ENCODE measurements at regions not wholly inside any gene's neighbourhood (a gene's known extent, or its start where the extent isn't known, plus 50 kb on each side); places are given as distances from the start of the nearest gene placed in this dataset.
"Not testable (repeated sequence)": the region's sequence is repeated elsewhere in the genome, so short reads cannot be mapped to it uniquely, and the experiment has no call there.

DNA sequence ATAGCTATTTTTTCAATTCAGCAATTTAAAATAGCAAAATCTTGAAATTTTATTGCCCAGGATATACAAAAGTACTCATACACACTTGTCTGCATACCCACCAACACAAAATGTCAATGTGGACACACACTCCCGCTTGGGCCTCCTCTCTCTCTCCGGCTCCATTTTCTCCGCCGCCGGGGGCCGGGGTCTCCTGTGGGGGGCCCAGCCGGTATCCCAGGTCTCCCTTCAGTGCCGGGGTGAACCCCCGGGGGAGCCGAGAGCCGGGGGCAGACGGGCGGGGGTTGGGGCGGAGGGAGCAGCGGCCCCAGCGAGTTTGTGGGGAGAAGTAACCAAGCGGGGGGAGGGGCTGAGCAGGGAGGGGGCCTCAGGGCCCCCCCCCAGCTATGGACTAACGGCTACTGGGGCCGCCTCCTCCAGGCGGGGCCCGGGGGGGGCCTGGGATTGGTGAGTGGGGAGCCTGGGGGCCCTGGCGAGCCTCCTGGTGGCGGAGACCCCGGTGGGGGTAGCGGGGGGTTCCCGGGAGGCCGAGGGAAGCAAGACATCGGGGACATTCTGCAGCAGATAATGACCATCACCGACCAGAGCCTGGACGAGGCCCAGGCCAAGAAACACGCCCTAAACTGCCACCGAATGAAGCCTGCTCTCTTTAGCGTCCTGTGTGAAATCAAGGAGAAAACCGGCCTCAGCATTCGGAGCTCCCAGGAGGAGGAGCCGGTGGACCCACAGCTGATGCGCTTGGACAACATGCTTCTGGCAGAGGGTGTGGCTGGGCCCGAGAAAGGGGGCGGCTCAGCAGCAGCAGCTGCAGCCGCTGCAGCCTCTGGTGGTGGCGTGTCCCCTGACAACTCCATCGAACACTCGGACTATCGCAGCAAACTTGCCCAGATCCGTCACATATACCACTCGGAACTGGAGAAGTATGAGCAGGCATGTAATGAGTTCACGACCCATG is 56.6 kb downstream of the CHST2 start:
- not testable (repeated sequence) for H3K9me3 Mint-ChIP-seq; H3K4me1 Mint-ChIP-seq; ATAC-seq (replicated peaks); H3K4me3 Mint-ChIP-seq; H3K27me3 Mint-ChIP-seq; H3K27ac Mint-ChIP-seq; H3K36me3 Mint-ChIP-seq (ENCODE audit: low read depth)

DNA sequence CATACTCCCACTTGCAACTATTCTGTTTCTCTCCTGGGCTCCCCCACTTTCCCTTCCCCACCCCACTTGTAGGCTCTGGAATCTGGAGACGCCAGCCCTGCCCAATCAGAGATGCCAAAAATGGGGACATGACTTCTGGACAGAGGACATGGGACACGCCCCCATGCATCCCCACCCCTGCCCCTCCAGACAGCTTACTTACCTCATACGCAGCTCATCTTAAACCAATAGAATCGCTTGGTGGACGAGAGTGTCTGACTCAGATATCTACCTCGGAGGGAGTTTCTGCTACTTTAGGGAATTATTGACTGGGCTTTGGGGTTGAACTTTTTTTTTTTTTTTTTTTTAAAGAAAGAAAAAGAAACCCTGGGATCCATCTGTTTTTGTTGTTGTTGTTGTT is 58.4 kb downstream of the CHST2 start:
- not testable (repeated sequence) for H3K27ac Mint-ChIP-seq; H3K4me3 Mint-ChIP-seq; H3K36me3 Mint-ChIP-seq (ENCODE audit: low read depth); H3K27me3 Mint-ChIP-seq; H3K4me1 Mint-ChIP-seq; H3K9me3 Mint-ChIP-seq
- ATAC-seq (replicated peaks) = peak; percentile 70

- H3K27me3 Mint-ChIP-seq; H3K4me1 Mint-ChIP-seq; H3K36me3 Mint-ChIP-seq (ENCODE audit: low read depth); H3K9me3 Mint-ChIP-seq; ATAC-seq (replicated peaks); H3K27ac Mint-ChIP-seq; H3K4me3 Mint-ChIP-seq: not testable (repeated sequence)
These were observed 59.4 kb downstream of the CHST2 start for GRCh38 chr3:143178775-143179548.

- Mint-ChIP-seq H3K27ac (no peak overlapping the region), H3K27me3 (no peaks in the 10 kb centered on the region), H3K9me3 (no peaks in the 10 kb centered on the region), H3K4me3 (no peak overlapping the region), H3K36me3 (ENCODE audit: low read depth) (no peaks in the 10 kb centered on the region), H3K4me1 (no peaks in the 10 kb centered on the region)
- no peak for ATAC-seq (replicated peaks)
These were observed 60.0 kb downstream of the CHST2 start for GRCh38 chr3:143179603-143180002.

GRCh38 chr3:143180860-143181259 is 61.3 kb downstream of the CHST2 start:
- not testable (repeated sequence) for H3K9me3 Mint-ChIP-seq; H3K27me3 Mint-ChIP-seq; H3K36me3 Mint-ChIP-seq (ENCODE audit: low read depth); H3K27ac Mint-ChIP-seq; ATAC-seq (replicated peaks); H3K4me1 Mint-ChIP-seq; H3K4me3 Mint-ChIP-seq

- not testable (repeated sequence) for H3K27me3 Mint-ChIP-seq; H3K27ac Mint-ChIP-seq; ATAC-seq (replicated peaks); H3K36me3 Mint-ChIP-seq (ENCODE audit: low read depth); H3K4me3 Mint-ChIP-seq; H3K9me3 Mint-ChIP-seq; H3K4me1 Mint-ChIP-seq
These were observed 62.4 kb downstream of the CHST2 start for GRCh38 chr3:143181977-143182376.

- Mint-ChIP-seq H3K27me3 (no peaks in the 10 kb centered on the region), H3K27ac (no peak overlapping the region), H3K9me3 (no peaks in the 10 kb centered on the region), H3K4me1 (no peaks in the 10 kb centered on the region), H3K4me3 (no peak overlapping the region), H3K36me3 (ENCODE audit: low read depth) (no peaks in the 10 kb centered on the region)
- ATAC-seq (replicated peaks) = no peak
These were observed 63.5 kb downstream of the CHST2 start for GRCh38 chr3:143182866-143183664.

- Mint-ChIP-seq H3K4me1 (no peaks in the 10 kb centered on the region), H3K27ac (no peak overlapping the region), H3K36me3 (ENCODE audit: low read depth) (no peaks in the 10 kb centered on the region), H3K9me3 (no peaks in the 10 kb centered on the region), H3K27me3 (no peaks in the 10 kb centered on the region), H3K4me3 (no peak overlapping the region)
- ATAC-seq (replicated peaks) = no peak
These were observed 64.0 kb downstream of the CHST2 start for GRCh38 chr3:143183665-143183964.

GRCh38 chr3:143184099-143184498 is 64.5 kb downstream of the CHST2 start:
- ATAC-seq (replicated peaks) = no peak
- H3K27me3 Mint-ChIP-seq = no peaks in the 10 kb centered on the region
- H3K4me3 Mint-ChIP-seq = no peak overlapping the region
- H3K9me3 Mint-ChIP-seq = no peaks in the 10 kb centered on the region
- no peak overlapping the region for H3K27ac Mint-ChIP-seq
- no peaks in the 10 kb centered on the region for H3K36me3 Mint-ChIP-seq (ENCODE audit: low read depth)
- H3K4me1 Mint-ChIP-seq = no peaks in the 10 kb centered on the region

DNA sequence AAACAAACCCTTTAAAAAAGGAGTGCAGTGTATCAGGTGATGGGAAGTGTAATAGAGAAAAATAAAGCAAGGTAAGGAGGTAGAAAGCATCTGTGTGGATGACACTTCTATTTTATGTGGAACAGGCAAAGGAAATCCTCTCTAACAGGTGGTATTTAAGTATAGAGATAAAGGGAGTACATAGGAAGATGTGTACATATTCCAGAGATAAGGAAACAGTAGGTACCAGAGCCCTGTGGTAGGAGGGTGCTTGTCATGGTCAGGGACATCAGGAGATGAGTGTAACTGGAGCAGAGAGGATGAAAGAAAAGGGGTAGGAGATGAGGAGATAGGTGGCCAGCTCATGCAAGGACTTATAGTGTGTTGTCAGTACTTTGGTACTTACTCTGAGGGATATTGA is 65.8 kb downstream of the CHST2 start:
- H3K27me3 Mint-ChIP-seq = no peaks in the 10 kb centered on the region
- ATAC-seq (replicated peaks) = no peak
- no peak overlapping the region for H3K27ac Mint-ChIP-seq
- H3K4me1 Mint-ChIP-seq = no peaks in the 10 kb centered on the region
- H3K9me3 Mint-ChIP-seq = no peaks in the 10 kb centered on the region
- no peaks in the 10 kb centered on the region for H3K36me3 Mint-ChIP-seq (ENCODE audit: low read depth)
- no peak overlapping the region for H3K4me3 Mint-ChIP-seq

DNA sequence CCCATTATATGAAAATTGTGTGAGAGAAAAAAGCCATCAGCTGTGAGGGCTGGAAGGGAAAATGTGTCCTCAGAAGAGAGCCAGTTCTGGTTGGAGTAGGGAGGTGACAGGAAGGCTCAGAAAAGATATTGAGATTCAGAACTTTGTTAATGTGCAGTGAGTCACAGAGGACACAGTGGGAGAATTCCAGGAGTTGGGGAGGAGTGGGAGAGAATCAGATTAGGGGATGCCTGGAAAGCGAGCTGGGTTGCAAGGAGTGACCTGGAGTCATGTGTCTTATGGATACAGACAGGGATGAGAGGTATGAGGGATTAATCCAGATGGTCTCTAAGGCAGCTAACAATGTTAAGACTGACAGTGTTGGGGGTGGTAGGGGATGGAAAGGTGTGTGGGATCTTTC is 67.5 kb downstream of the CHST2 start:
- Mint-ChIP-seq H3K4me1 (peaks cover 8% of the 10 kb centered on the region), H3K27me3 (no peaks in the 10 kb centered on the region), H3K36me3 (ENCODE audit: low read depth) (no peaks in the 10 kb centered on the region), H3K9me3 (no peaks in the 10 kb centered on the region), H3K27ac (no peak overlapping the region), H3K4me3 (no peak overlapping the region)
- no peak for ATAC-seq (replicated peaks)

DNA sequence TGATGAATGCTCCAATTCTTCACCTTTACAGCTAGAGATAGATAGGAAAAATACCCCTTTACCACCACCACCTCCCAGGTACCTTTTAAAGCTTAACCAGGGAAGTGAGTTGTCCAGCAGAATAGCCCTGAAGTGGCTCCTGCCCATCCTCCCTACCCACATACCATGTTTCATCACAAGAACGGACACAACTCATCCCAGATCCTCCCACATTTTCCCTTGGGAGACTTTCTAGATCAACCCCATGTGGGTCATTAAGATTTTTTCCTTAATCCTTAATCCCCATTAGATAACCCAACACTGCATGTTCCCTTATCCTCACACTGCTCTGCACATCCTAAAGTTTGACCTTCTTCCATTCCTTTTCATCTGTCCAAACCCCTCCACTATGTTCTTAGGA is 69.3 kb downstream of the CHST2 start:
- peaks cover 6% of the 10 kb centered on the region for H3K9me3 Mint-ChIP-seq
- no peak for ATAC-seq (replicated peaks)

GRCh38 chr3:143190101-143190500 is 70.5 kb downstream of the CHST2 start:
- no peaks in the 10 kb centered on the region for H3K27me3 Mint-ChIP-seq
- peaks cover 6% of the 10 kb centered on the region for H3K9me3 Mint-ChIP-seq
- no peak overlapping the region for H3K4me3 Mint-ChIP-seq
- H3K4me1 Mint-ChIP-seq = peaks cover 11% of the 10 kb centered on the region
- H3K27ac Mint-ChIP-seq = no peak overlapping the region
- H3K36me3 Mint-ChIP-seq (ENCODE audit: low read depth) = no peaks in the 10 kb centered on the region
- ATAC-seq (replicated peaks) = no peak

More for the DNA sequence above, 69.3 kb downstream of the CHST2 start:
- Mint-ChIP-seq H3K36me3 (ENCODE audit: low read depth) (no peaks in the 10 kb centered on the region), H3K4me1 (peaks cover 11% of the 10 kb centered on the region), H3K4me3 (no peak overlapping the region), H3K27ac (no peak overlapping the region), H3K27me3 (no peaks in the 10 kb centered on the region)

GRCh38 chr3:143192193-143192592 is 72.6 kb downstream of the CHST2 start:
- Mint-ChIP-seq H3K27ac (no peak overlapping the region), H3K4me1 (peaks cover 11% of the 10 kb centered on the region), H3K36me3 (ENCODE audit: low read depth) (no peaks in the 10 kb centered on the region), H3K9me3 (peaks cover 6% of the 10 kb centered on the region), H3K27me3 (no peaks in the 10 kb centered on the region), H3K4me3 (no peak overlapping the region)
- no peak for ATAC-seq (replicated peaks)
